ENCODE measurements at regions not wholly inside any gene's neighbourhood (a gene's known extent, or its start where the extent isn't known, plus 50 kb on each side); places are given as distances from the start of the nearest gene placed in this dataset.

DNA sequence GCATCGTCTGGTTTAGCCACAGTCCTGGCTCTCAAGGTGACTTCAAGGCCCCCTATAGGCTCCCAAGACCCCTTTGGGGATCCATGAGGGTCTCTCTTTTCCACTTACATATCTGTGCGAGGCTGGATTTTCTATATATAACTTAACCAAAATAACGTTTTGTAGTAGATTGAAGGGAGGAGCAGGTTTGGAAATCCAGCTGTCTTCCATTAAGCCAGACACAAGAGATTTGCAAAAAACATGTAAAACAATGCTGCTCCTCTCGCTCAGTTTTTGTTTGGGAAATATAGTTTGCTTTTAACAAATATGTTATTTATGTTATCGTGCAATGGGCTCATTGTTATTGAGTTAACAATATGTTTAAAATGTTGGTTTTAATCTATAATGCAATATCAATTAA is 811.2 kb downstream of the TYW1 start:
- H2AK5ac ChIP-seq (ENCODE audit: low read length): no peak overlapping the region
- H3K4me1 ChIP-seq (ENCODE audit: control insufficient read depth, low read depth, low read length): no peaks in the 10 kb centered on the region
- H3K36me3 ChIP-seq (ENCODE audit: control insufficient read depth, insufficient read depth, low read length): no peaks in the 10 kb centered on the region
- no peak overlapping the region for H3K9ac ChIP-seq (ENCODE audit: low read length)
- H4K5ac ChIP-seq (ENCODE audit: low read length): no peak overlapping the region
- H3K4me2 ChIP-seq (ENCODE audit: low read length): no peak overlapping the region
- no peak overlapping the region for H3K4me3 ChIP-seq (ENCODE audit: low read length)
- H2BK15ac ChIP-seq (replicated peaks; ENCODE audit: low read depth): no peak overlapping the region
- H3K56ac ChIP-seq (ENCODE audit: low read length): no peak overlapping the region
- no peak overlapping the region for H2BK120ac ChIP-seq (ENCODE audit: low read depth, low read length)
- H3K4ac ChIP-seq (ENCODE audit: low read depth, low read length): no peak overlapping the region
- H3K18ac ChIP-seq (ENCODE audit: low read length): no peak overlapping the region
- no peak overlapping the region for H4K8ac ChIP-seq (ENCODE audit: low read depth, low read length)
- no peak overlapping the region for H3K27ac ChIP-seq (ENCODE audit: low read depth, low read length)
- no peak overlapping the region for H3K23ac ChIP-seq (ENCODE audit: low read length)
- no peaks in the 10 kb centered on the region for H3K79me2 ChIP-seq (ENCODE audit: control insufficient read depth, insufficient read depth, low read length)
- no peaks in the 10 kb centered on the region for H3K79me1 ChIP-seq (ENCODE audit: low read length)
- no peak for DNase-seq
- no peak overlapping the region for H2BK5ac ChIP-seq (ENCODE audit: low read length)
- no peaks in the 10 kb centered on the region for H3K27me3 ChIP-seq (ENCODE audit: insufficient read depth, low read length, poor library complexity)
- WGBS (ENCODE audit: extremely low coverage, insufficient coverage, low lambda C conversion rate): no CpG with 5 or more reads among the region's 5 CpGs

GRCh38 chr7:67809586-67809985 is 813.0 kb downstream of the TYW1 start:
- Histone ChIP-seq H2BK15ac (replicated peaks; ENCODE audit: low read depth) (no peak overlapping the region), H4K5ac (ENCODE audit: low read length) (no peak overlapping the region), H3K56ac (ENCODE audit: low read length) (no peak overlapping the region), H3K79me1 (ENCODE audit: low read length) (no peaks in the 10 kb centered on the region), H3K79me2 (ENCODE audit: control insufficient read depth, insufficient read depth, low read length) (no peaks in the 10 kb centered on the region), H3K27ac (ENCODE audit: low read depth, low read length) (no peak overlapping the region), H3K36me3 (ENCODE audit: control insufficient read depth, insufficient read depth, low read length) (no peaks in the 10 kb centered on the region), H2BK120ac (ENCODE audit: low read depth, low read length) (no peak overlapping the region), H2AK5ac (ENCODE audit: low read length) (no peak overlapping the region), H3K18ac (ENCODE audit: low read length) (no peak overlapping the region), H3K4me3 (ENCODE audit: low read length) (no peak overlapping the region), H3K4ac (ENCODE audit: low read depth, low read length) (no peak overlapping the region), H3K23ac (ENCODE audit: low read length) (no peak overlapping the region), H3K9ac (ENCODE audit: low read length) (no peak overlapping the region), H3K4me1 (ENCODE audit: control insufficient read depth, low read depth, low read length) (no peaks in the 10 kb centered on the region), H3K4me2 (ENCODE audit: low read length) (no peak overlapping the region), H3K27me3 (ENCODE audit: insufficient read depth, low read length, poor library complexity) (no peaks in the 10 kb centered on the region), H4K8ac (ENCODE audit: low read depth, low read length) (no peak overlapping the region), H2BK5ac (ENCODE audit: low read length) (no peak overlapping the region)
- no peak for DNase-seq
- WGBS (ENCODE audit: extremely low coverage, insufficient coverage, low lambda C conversion rate): no CpG with 5 or more reads among the region's 8 CpGs

DNA sequence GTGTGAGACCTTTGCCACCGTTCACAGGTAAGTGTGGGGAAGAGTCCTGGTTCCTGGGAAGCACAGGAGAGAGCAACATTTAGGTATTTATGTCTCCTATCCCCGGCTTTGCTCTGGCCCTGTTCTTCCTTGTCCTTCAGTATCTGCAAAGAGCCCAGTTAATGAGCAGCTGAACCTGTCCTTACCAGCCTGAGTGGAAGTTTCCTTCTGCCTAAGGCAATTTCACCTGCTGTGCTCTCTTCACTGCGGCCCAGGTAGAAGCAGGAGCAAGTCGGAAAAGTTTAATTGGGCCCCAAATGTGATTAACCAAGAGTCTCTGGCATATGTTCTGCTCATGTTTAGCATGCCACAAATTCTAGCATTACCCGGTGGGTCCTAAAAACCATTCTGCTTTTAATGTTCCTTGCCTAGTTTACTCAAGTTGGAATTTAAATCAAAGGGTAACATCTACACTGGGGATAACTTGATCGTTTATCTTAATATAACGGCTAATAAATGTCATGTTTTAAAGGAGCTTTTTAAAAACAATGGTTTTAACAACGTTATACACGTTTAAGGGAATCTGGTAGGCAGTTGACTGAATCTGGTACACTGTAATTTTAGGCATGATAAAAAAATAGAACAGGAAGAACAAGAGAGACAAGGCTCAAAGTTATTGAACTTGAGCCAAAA is 817.1 kb downstream of the TYW1 start:
- Histone ChIP-seq H3K27ac (ENCODE audit: low read depth, low read length) (no peak overlapping the region), H3K18ac (ENCODE audit: low read length) (no peak overlapping the region)

GRCh38 chr7:67817481-67817880 is 820.8 kb downstream of the TYW1 start:
- DNase-seq: no peak
- WGBS (ENCODE audit: extremely low coverage, insufficient coverage, low lambda C conversion rate): no CpG with 5 or more reads among the region's 1 CpG

More for the DNA sequence above, 817.1 kb downstream of the TYW1 start:
- no CpG with 5 or more reads among the region's 9 CpGs for WGBS (ENCODE audit: extremely low coverage, insufficient coverage, low lambda C conversion rate)
- Histone ChIP-seq H4K5ac (ENCODE audit: low read length) (no peak overlapping the region), H3K4me3 (ENCODE audit: low read length) (no peak overlapping the region), H3K79me1 (ENCODE audit: low read length) (no peaks in the 10 kb centered on the region), H3K4me2 (ENCODE audit: low read length) (no peak overlapping the region), H2AK5ac (ENCODE audit: low read length) (no peak overlapping the region), H3K9ac (ENCODE audit: low read length) (no peak overlapping the region), H3K4ac (ENCODE audit: low read depth, low read length) (no peak overlapping the region), H3K23ac (ENCODE audit: low read length) (no peak overlapping the region), H3K36me3 (ENCODE audit: control insufficient read depth, insufficient read depth, low read length) (no peaks in the 10 kb centered on the region), H4K8ac (ENCODE audit: low read depth, low read length) (no peak overlapping the region), H2BK5ac (ENCODE audit: low read length) (no peak overlapping the region), H3K27me3 (ENCODE audit: insufficient read depth, low read length, poor library complexity) (no peaks in the 10 kb centered on the region), H2BK15ac (replicated peaks; ENCODE audit: low read depth) (no peak overlapping the region), H3K56ac (ENCODE audit: low read length) (no peak overlapping the region), H3K79me2 (ENCODE audit: control insufficient read depth, insufficient read depth, low read length) (no peaks in the 10 kb centered on the region), H2BK120ac (ENCODE audit: low read depth, low read length) (no peak overlapping the region), H3K4me1 (ENCODE audit: control insufficient read depth, low read depth, low read length) (no peaks in the 10 kb centered on the region)
- no peak for DNase-seq

DNA sequence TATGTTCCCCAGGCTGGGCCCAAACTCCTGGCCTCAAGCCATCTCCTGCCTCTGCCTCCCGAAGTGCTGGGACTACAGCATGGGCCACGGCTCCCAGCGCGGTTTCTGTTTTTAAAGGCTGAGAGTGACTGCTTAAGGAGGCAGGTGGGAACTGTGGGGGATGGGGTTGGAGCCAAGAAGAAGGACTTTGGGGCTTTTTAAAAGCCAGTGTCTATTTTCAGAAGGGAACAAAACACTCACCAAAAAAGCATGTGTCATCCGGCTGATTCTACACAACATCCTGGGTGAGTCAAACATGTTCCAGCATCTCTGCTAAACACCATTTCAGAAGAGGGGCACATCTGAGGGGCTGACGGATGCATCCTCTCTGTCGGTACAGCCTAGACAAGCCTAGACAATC is 824.5 kb downstream of the TYW1 start:
- Histone ChIP-seq H4K8ac (ENCODE audit: low read depth, low read length) (no peak overlapping the region), H2BK5ac (ENCODE audit: low read length) (no peak overlapping the region), H3K27me3 (ENCODE audit: insufficient read depth, low read length, poor library complexity) (no peaks in the 10 kb centered on the region), H2BK15ac (replicated peaks; ENCODE audit: low read depth) (no peak overlapping the region), H2BK120ac (ENCODE audit: low read depth, low read length) (no peak overlapping the region), H3K4me2 (ENCODE audit: low read length) (no peak overlapping the region), H3K9ac (ENCODE audit: low read length) (no peak overlapping the region), H3K18ac (ENCODE audit: low read length) (no peak overlapping the region), H3K27ac (ENCODE audit: low read depth, low read length) (no peak overlapping the region), H3K4me1 (ENCODE audit: control insufficient read depth, low read depth, low read length) (no peaks in the 10 kb centered on the region), H3K4me3 (ENCODE audit: low read length) (no peak overlapping the region), H3K23ac (ENCODE audit: low read length) (no peak overlapping the region), H3K79me1 (ENCODE audit: low read length) (no peaks in the 10 kb centered on the region), H4K5ac (ENCODE audit: low read length) (no peak overlapping the region), H2AK5ac (ENCODE audit: low read length) (no peak overlapping the region), H3K56ac (ENCODE audit: low read length) (no peak overlapping the region), H3K79me2 (ENCODE audit: control insufficient read depth, insufficient read depth, low read length) (no peaks in the 10 kb centered on the region), H3K36me3 (ENCODE audit: control insufficient read depth, insufficient read depth, low read length) (no peaks in the 10 kb centered on the region), H3K4ac (ENCODE audit: low read depth, low read length) (no peak overlapping the region)
- no peak for DNase-seq
- WGBS (ENCODE audit: extremely low coverage, insufficient coverage, low lambda C conversion rate): no CpG with 5 or more reads among the region's 7 CpGs

More at GRCh38 chr7:67817481-67817880, 820.8 kb downstream of the TYW1 start:
- no peak overlapping the region for H3K4me2 ChIP-seq (ENCODE audit: low read length)
- no peak overlapping the region for H3K4me3 ChIP-seq (ENCODE audit: low read length)
- H3K4me1 ChIP-seq (ENCODE audit: control insufficient read depth, low read depth, low read length): no peaks in the 10 kb centered on the region
- H2BK120ac ChIP-seq (ENCODE audit: low read depth, low read length): no peak overlapping the region
- H3K56ac ChIP-seq (ENCODE audit: low read length): no peak overlapping the region
- no peak overlapping the region for H4K5ac ChIP-seq (ENCODE audit: low read length)
- no peak overlapping the region for H2AK5ac ChIP-seq (ENCODE audit: low read length)
- H3K27me3 ChIP-seq (ENCODE audit: insufficient read depth, low read length, poor library complexity): no peaks in the 10 kb centered on the region
- H3K9ac ChIP-seq (ENCODE audit: low read length): no peak overlapping the region
- H2BK15ac ChIP-seq (replicated peaks; ENCODE audit: low read depth): no peak overlapping the region
- no peaks in the 10 kb centered on the region for H3K79me2 ChIP-seq (ENCODE audit: control insufficient read depth, insufficient read depth, low read length)
- H3K27ac ChIP-seq (ENCODE audit: low read depth, low read length): no peak overlapping the region
- no peaks in the 10 kb centered on the region for H3K79me1 ChIP-seq (ENCODE audit: low read length)
- H3K18ac ChIP-seq (ENCODE audit: low read length): no peak overlapping the region
- no peak overlapping the region for H3K23ac ChIP-seq (ENCODE audit: low read length)
- H2BK5ac ChIP-seq (ENCODE audit: low read length): no peak overlapping the region
- no peaks in the 10 kb centered on the region for H3K36me3 ChIP-seq (ENCODE audit: control insufficient read depth, insufficient read depth, low read length)
- H3K4ac ChIP-seq (ENCODE audit: low read depth, low read length): no peak overlapping the region
- no peak overlapping the region for H4K8ac ChIP-seq (ENCODE audit: low read depth, low read length)

GRCh38 chr7:67823345-67823744 is 826.7 kb downstream of the TYW1 start:
- H3K9ac ChIP-seq (ENCODE audit: low read length): no peak overlapping the region
- H3K27ac ChIP-seq (ENCODE audit: low read depth, low read length): no peak overlapping the region
- no CpG with 5 or more reads among the region's 4 CpGs for WGBS (ENCODE audit: extremely low coverage, insufficient coverage, low lambda C conversion rate)
- no peak overlapping the region for H3K56ac ChIP-seq (ENCODE audit: low read length)
- H3K79me2 ChIP-seq (ENCODE audit: control insufficient read depth, insufficient read depth, low read length): no peaks in the 10 kb centered on the region
- no peak overlapping the region for H3K4me3 ChIP-seq (ENCODE audit: low read length)
- H3K4me1 ChIP-seq (ENCODE audit: control insufficient read depth, low read depth, low read length): no peaks in the 10 kb centered on the region
- H3K79me1 ChIP-seq (ENCODE audit: low read length): no peaks in the 10 kb centered on the region
- H2BK15ac ChIP-seq (replicated peaks; ENCODE audit: low read depth): no peak overlapping the region
- no peak overlapping the region for H2AK5ac ChIP-seq (ENCODE audit: low read length)
- H4K8ac ChIP-seq (ENCODE audit: low read depth, low read length): no peak overlapping the region
- no peak overlapping the region for H4K5ac ChIP-seq (ENCODE audit: low read length)
- H3K23ac ChIP-seq (ENCODE audit: low read length): no peak overlapping the region
- H3K36me3 ChIP-seq (ENCODE audit: control insufficient read depth, insufficient read depth, low read length): no peaks in the 10 kb centered on the region
- no peak overlapping the region for H3K4me2 ChIP-seq (ENCODE audit: low read length)
- no peak overlapping the region for H3K4ac ChIP-seq (ENCODE audit: low read depth, low read length)
- no peak overlapping the region for H2BK120ac ChIP-seq (ENCODE audit: low read depth, low read length)
- H3K18ac ChIP-seq (ENCODE audit: low read length): no peak overlapping the region
- H3K27me3 ChIP-seq (ENCODE audit: insufficient read depth, low read length, poor library complexity): no peaks in the 10 kb centered on the region
- no peak overlapping the region for H2BK5ac ChIP-seq (ENCODE audit: low read length)
- DNase-seq: no peak
